H9 (cell line): ENCODE measurements at regions not wholly inside any gene's neighbourhood (a gene's known extent, or its start where the extent isn't known, plus 50 kb on each side); places are given as distances from the start of the nearest gene placed in this dataset.

Source experiments
- DNase-seq: peaks from one replicate; pipeline ENCODE4 v3.0.0-alpha.2; 2017
- H2AFZ ChIP-seq: one replicate; pipeline ENCODE4 v1.6.1; 2013; ENCODE audit warnings: mild to moderate bottlenecking, low read length, control low read depth, moderate library complexity
- H2AK5ac ChIP-seq: 2 replicates; pipeline ENCODE4 v1.6.1; 2013; ENCODE audit warnings: low read length, control low read depth, mixed read lengths; ENCODE audit not compliant: insufficient read length
- H2BK120ac ChIP-seq: one replicate; pipeline ENCODE4 v1.6.1; 2013; ENCODE audit warnings: low read depth, mild to moderate bottlenecking, low read length, control low read depth, inconsistent platforms; ENCODE audit not compliant: poor library complexity, severe bottlenecking
- H2BK12ac ChIP-seq: 2 replicates; pipeline ENCODE4 v1.6.1; 2013; ENCODE audit warnings: low read length, control low read depth, mixed read lengths, low read depth; ENCODE audit not compliant: insufficient read length
- H2BK15ac ChIP-seq: 2 replicates; pipeline ENCODE4 v1.6.1; 2013; ENCODE audit warnings: low read depth, low read length, control low read depth
- H2BK20ac ChIP-seq: one replicate; pipeline ENCODE4 v1.6.1; 2013; ENCODE audit warnings: low read depth, mild to moderate bottlenecking, low read length, control low read depth, inconsistent platforms; ENCODE audit not compliant: poor library complexity, severe bottlenecking
- H2BK5ac ChIP-seq: 2 replicates; pipeline ENCODE4 v1.6.1; 2013; ENCODE audit warnings: low read length, control low read depth, mixed read lengths; ENCODE audit not compliant: insufficient read length
- H3K14ac ChIP-seq: 2 replicates; pipeline ENCODE4 v1.6.1; 2013; ENCODE audit warnings: low read length, control low read depth; ENCODE audit not compliant: insufficient read depth
- H3K18ac ChIP-seq: 2 replicates; pipeline ENCODE4 v1.6.1; 2013; ENCODE audit warnings: low read depth, mild to moderate bottlenecking, mixed read lengths, low read length, control low read depth; ENCODE audit not compliant: insufficient read length
- H3K23ac ChIP-seq: 2 replicates; pipeline ENCODE4 v1.6.1; 2013; ENCODE audit warnings: low read length, control low read depth, mixed read lengths, low read depth; ENCODE audit not compliant: insufficient read length
- H3K23me2 ChIP-seq: 2 replicates; pipeline ENCODE4 v1.6.1; 2013; ENCODE audit warnings: low read depth, mild to moderate bottlenecking, mixed read lengths, low read length, control low read depth; ENCODE audit not compliant: insufficient read length, poor library complexity, severe bottlenecking
- H3K27ac ChIP-seq: 2 replicates; pipeline ENCODE4 v1.5.1; 2013; ENCODE audit warnings: low read length, control low read depth, mixed read lengths, low read depth; ENCODE audit not compliant: insufficient read length
- H3K27me3 ChIP-seq: 2 replicates; pipeline ENCODE4 v1.6.1; 2013; ENCODE audit warnings: low read length, control low read depth, inconsistent platforms; ENCODE audit not compliant: insufficient read depth
- H3K4ac ChIP-seq: 2 replicates; pipeline ENCODE4 v1.6.1; 2013; ENCODE audit warnings: low read depth, mild to moderate bottlenecking, control low read depth, inconsistent platforms, low read length, moderate library complexity
- H3K4me1 ChIP-seq: 2 replicates; pipeline ENCODE4 v1.6.1; 2013; ENCODE audit warnings: low read length, control low read depth, inconsistent platforms; ENCODE audit not compliant: insufficient read depth
- H3K4me2 ChIP-seq: 2 replicates; pipeline ENCODE4 v1.6.1; 2013; ENCODE audit warnings: low read length, control low read depth, mixed read lengths; ENCODE audit not compliant: insufficient read length, insufficient read depth
- H3K56ac ChIP-seq: 2 replicates; pipeline ENCODE4 v1.6.1; 2013; ENCODE audit warnings: low read depth, mild to moderate bottlenecking, mixed read lengths, low read length, control low read depth; ENCODE audit not compliant: insufficient read length
- H3K79me1 ChIP-seq: 2 replicates; pipeline ENCODE4 v1.6.1; 2013; ENCODE audit warnings: low read depth, mild to moderate bottlenecking, moderate library complexity, low read length, control low read depth, inconsistent platforms; ENCODE audit not compliant: insufficient read depth, poor library complexity, severe bottlenecking
- H3K79me2 ChIP-seq: 2 replicates; pipeline ENCODE4 v1.6.1; 2013; ENCODE audit warnings: low read length, control low read depth, inconsistent platforms; ENCODE audit not compliant: insufficient read depth
- H3K9ac ChIP-seq: 2 replicates; pipeline ENCODE4 v1.6.1; 2013; ENCODE audit warnings: low read length, control low read depth, mixed read lengths; ENCODE audit not compliant: insufficient read length; ENCODE audit errors: extremely low read depth
- H3K9me3 ChIP-seq: one replicate; pipeline ENCODE4 v1.6.1; 2013; ENCODE audit warnings: low read depth, low read length, inconsistent platforms; ENCODE audit not compliant: control insufficient read depth
- H3T11ph ChIP-seq: one replicate; pipeline ENCODE4 v1.6.1; 2013; ENCODE audit warnings: mild to moderate bottlenecking, low read length, control low read depth, inconsistent platforms
- H4K20me1 ChIP-seq: one replicate; pipeline ENCODE4 v1.6.1; 2013; ENCODE audit not compliant: control insufficient read depth, insufficient read length, insufficient read depth
- H4K5ac ChIP-seq: 2 replicates; pipeline ENCODE4 v1.6.1; 2013; ENCODE audit warnings: low read depth, mild to moderate bottlenecking, mixed read lengths, low read length, control low read depth; ENCODE audit not compliant: insufficient read length
- H4K8ac ChIP-seq: replicated peaks from 2 replicates; pipeline ENCODE4 v1.6.1; 2013; ENCODE audit warnings: low read length, control low read depth, mixed read lengths, low read depth; ENCODE audit not compliant: insufficient read length
- H4K91ac ChIP-seq: 2 replicates; pipeline ENCODE4 v1.6.1; 2013; ENCODE audit warnings: low read depth, mild to moderate bottlenecking, moderate library complexity, mixed read lengths, low read length, control low read depth; ENCODE audit not compliant: insufficient read length
- H3K27ac Mint-ChIP-seq, 3 experiments: 2 replicates in 2 of 3; 3 replicates in 1 of 3; pipeline ENCODE4 v1.8.0; 2020 to 2021; ENCODE audit warnings: mixed read lengths in 3 of 3, mild to moderate bottlenecking in 1 of 3, moderate library complexity in 1 of 3
- H3K27me3 Mint-ChIP-seq: 2 replicates; pipeline ENCODE4 v1.8.0; 2021; ENCODE audit warnings: low read depth, mild to moderate bottlenecking, moderate library complexity, mixed read lengths
- H3K36me3 Mint-ChIP-seq, 3 experiments: 2 replicates in 2 of 3; 3 replicates in 1 of 3; pipeline ENCODE4 v1.8.0; 2020 to 2021; ENCODE audit warnings: low read depth in 3 of 3, mixed read lengths in 3 of 3; ENCODE audit not compliant: insufficient read depth in 1 of 3
- H3K4me1 Mint-ChIP-seq, 2 experiments: 2 replicates each; pipeline ENCODE4 v1.8.0; 2020; ENCODE audit warnings: mixed read lengths in 2 of 2
- H3K4me3 Mint-ChIP-seq, 2 experiments: 2 replicates in 1 of 2; 3 replicates in 1 of 2; pipeline ENCODE4 v1.8.0; 2020 to 2021; ENCODE audit warnings: mild to moderate bottlenecking in 2 of 2, mixed read lengths in 2 of 2, moderate library complexity in 1 of 2
- H3K9me3 Mint-ChIP-seq, 2 experiments: 2 replicates in 1 of 2; 3 replicates in 1 of 2; pipeline ENCODE4 v1.8.0; 2020; ENCODE audit warnings: mild to moderate bottlenecking in 2 of 2, mixed read lengths in 2 of 2, moderate library complexity in 1 of 2
- CTCF ChIP-seq: fragments of 200-600 bp; sonication (generic); conservative IDR thresholded peaks from 3 replicates; pipeline ENCODE4 v1.8.0; 2021; ENCODE audit warnings: antibody characterized with exemption, mild to moderate bottlenecking
- WGBS: extraction: QIAGEN DNeasy Blood & Tissue Kit; methylation state at CpG from one replicate; pipeline ENCODE4 v1.1.7; 2013; ENCODE audit warnings: missing lambda C conversion rate, low lambda C conversion rate, mixed read lengths; ENCODE audit not compliant: insufficient read length; ENCODE audit errors: extremely low coverage; 5-methylcytosine and 5-hydroxymethylcytosine counted together

GRCh38 chr10:104521901-104522694 is 119.0 kb upstream of the SORCS3 start:
- Histone ChIP-seq H4K20me1 (no peaks in the 10 kb centered on the region), H4K8ac (no peak overlapping the region), H2BK15ac (no peak overlapping the region), H2BK5ac (no peak overlapping the region), H3K9me3 (no peaks in the 10 kb centered on the region), H3K4me2 (no peak overlapping the region), H4K91ac (no peak overlapping the region), H2BK20ac (no peak overlapping the region), H2BK120ac (no peak overlapping the region), H3K23ac (no peak overlapping the region), H3K27ac (no peak overlapping the region), H2AK5ac (no peak overlapping the region), H4K5ac (no peak overlapping the region), H3K27me3 (no peaks in the 10 kb centered on the region), H2AFZ (no peak overlapping the region), H3K79me1 (no peaks in the 10 kb centered on the region), H3K23me2 (no peaks in the 10 kb centered on the region), H3K56ac (no peak overlapping the region), H3K4ac (no peak overlapping the region), H3K14ac (no peak overlapping the region), H3K4me1 (no peaks in the 10 kb centered on the region), H3K79me2 (no peaks in the 10 kb centered on the region), H2BK12ac (no peak overlapping the region), H3K9ac (no peak overlapping the region), H3K18ac (no peak overlapping the region), H3T11ph (no peak overlapping the region)
- Mint-ChIP-seq H3K4me1 (no peaks in the 10 kb centered on the region), H3K4me3 (no peak overlapping the region), H3K36me3 (no peaks in the 10 kb centered on the region), H3K9me3 (no peaks in the 10 kb centered on the region), H3K27me3 (peaks cover 13% of the 10 kb centered on the region), H3K27ac (no peak overlapping the region)
- TF ChIP-seq CTCF, result no peak
- no peak for DNase-seq
- WGBS, result no CpG with 5 or more reads among the region's 9 CpGs
